Cardiac fibroblast (primary cell): ENCODE measurements at regions not wholly inside any gene's neighbourhood (a gene's known extent, or its start where the extent isn't known, plus 50 kb on each side); places are given as distances from the start of the nearest gene placed in this dataset.
"Not testable (repeated sequence)": the region's sequence is repeated elsewhere in the genome, so short reads cannot be mapped to it uniquely, and the experiment has no call there.

Source experiments
- DNase-seq, 2 donors: peaks; one replicate each; pipeline versions ENCODE4 v3.0.0 to v3.0.0-alpha.2; 2010; ENCODE audit warnings: low read depth in 2 of 2
- H3K4me3 ChIP-seq, 2 donors: replicated peaks in 1 of 2; 1 replicate in 1 of 2; 2 replicates in 1 of 2; pipeline ENCODE4 v1.5.1; 2011; ENCODE audit warnings: low read depth in 2 of 2, low read length in 2 of 2, mild to moderate bottlenecking in 2 of 2, moderate library complexity in 1 of 2
- CTCF ChIP-seq: IDR thresholded peaks from one replicate; pipeline ENCODE4 v1.5.1; 2011; ENCODE audit warnings: low read depth, mild to moderate bottlenecking, low read length, inconsistent platforms

- no peak for DNase-seq
- no peak overlapping the region for H3K4me3 ChIP-seq
- TF ChIP-seq CTCF, result no peak
These were observed 82.9 kb upstream of the APBB1IP start for GRCh38 chr10:26355241-26355640.

GRCh38 chr10:26357203-26357602 lies 80.9 kb upstream of the APBB1IP start:
- DNase-seq, result no peak
- TF ChIP-seq CTCF, result no peak
- H3K4me3 ChIP-seq, result no peak overlapping the region

- no peak for DNase-seq
- no peak overlapping the region for H3K4me3 ChIP-seq
- no peak for TF ChIP-seq CTCF
These were observed 80.1 kb upstream of the APBB1IP start for GRCh38 chr10:26358071-26358470.

GRCh38 chr10:26359670-26360069 lies 78.5 kb upstream of the APBB1IP start:
- no peak overlapping the region for H3K4me3 ChIP-seq
- TF ChIP-seq CTCF, result no peak
- no peak for DNase-seq

GRCh38 chr10:26361351-26361750 lies 76.8 kb upstream of the APBB1IP start:
- no peak for DNase-seq
- no peak overlapping the region for H3K4me3 ChIP-seq
- no peak for TF ChIP-seq CTCF

- DNase-seq, result no peak
- no peak for TF ChIP-seq CTCF
- no peak overlapping the region for H3K4me3 ChIP-seq
These were observed 76.2 kb upstream of the APBB1IP start for GRCh38 chr10:26361971-26362370.

GRCh38 chr10:26365681-26366358 lies 72.3 kb upstream of the APBB1IP start:
- no peak for DNase-seq

GRCh38 chr10:26367035-26367434 lies 71.1 kb upstream of the APBB1IP start:
- not testable (repeated sequence) for DNase-seq, H3K4me3 ChIP-seq

More at GRCh38 chr10:26365681-26366358, 72.3 kb upstream of the APBB1IP start:
- TF ChIP-seq CTCF, result no peak
- no peak overlapping the region for H3K4me3 ChIP-seq
